ENCODE measurements at regions not wholly inside any gene's neighbourhood (a gene's known extent, or its start where the extent isn't known, plus 50 kb on each side); places are given as distances from the start of the nearest gene placed in this dataset.

DNA sequence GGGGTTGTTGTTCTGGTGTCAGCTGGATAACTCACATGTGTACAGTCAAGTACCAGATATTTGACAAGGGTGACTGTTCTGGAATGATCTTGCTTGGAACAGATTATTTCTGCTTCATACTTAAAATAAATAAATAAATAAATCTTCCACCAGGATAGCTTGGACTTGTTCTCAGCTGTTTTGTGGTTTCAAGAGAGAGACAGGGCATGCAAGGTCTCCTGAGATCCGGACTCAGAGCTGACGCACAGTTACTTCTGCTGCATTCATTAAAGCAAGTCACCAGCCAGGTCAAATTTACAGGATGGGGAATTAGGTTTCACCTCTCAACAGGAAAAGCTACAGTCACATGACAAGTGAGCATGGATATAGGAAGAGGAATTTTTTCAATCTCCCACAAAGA is 285.0 kb upstream of the SPTLC3 start:
- TF ChIP-seq, protein P1, sequence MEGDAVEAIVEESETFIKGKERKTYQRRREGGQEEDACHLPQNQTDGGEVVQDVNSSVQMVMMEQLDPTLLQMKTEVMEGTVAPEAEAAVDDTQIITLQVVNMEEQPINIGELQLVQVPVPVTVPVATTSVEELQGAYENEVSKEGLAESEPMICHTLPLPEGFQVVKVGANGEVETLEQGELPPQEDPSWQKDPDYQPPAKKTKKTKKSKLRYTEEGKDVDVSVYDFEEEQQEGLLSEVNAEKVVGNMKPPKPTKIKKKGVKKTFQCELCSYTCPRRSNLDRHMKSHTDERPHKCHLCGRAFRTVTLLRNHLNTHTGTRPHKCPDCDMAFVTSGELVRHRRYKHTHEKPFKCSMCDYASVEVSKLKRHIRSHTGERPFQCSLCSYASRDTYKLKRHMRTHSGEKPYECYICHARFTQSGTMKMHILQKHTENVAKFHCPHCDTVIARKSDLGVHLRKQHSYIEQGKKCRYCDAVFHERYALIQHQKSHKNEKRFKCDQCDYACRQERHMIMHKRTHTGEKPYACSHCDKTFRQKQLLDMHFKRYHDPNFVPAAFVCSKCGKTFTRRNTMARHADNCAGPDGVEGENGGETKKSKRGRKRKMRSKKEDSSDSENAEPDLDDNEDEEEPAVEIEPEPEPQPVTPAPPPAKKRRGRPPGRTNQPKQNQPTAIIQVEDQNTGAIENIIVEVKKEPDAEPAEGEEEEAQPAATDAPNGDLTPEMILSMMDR (IDR thresholded peaks at IDR 0.05 in 4 of 5, conservative IDR thresholded peaks at IDR 0.05 in 1 of 5) = no peak
- no peak for TF ChIP-seq POLR2A (IDR thresholded peaks at IDR 0.05)
- peak in 1 of 2 donors; percentile 42 for ATAC-seq

DNA sequence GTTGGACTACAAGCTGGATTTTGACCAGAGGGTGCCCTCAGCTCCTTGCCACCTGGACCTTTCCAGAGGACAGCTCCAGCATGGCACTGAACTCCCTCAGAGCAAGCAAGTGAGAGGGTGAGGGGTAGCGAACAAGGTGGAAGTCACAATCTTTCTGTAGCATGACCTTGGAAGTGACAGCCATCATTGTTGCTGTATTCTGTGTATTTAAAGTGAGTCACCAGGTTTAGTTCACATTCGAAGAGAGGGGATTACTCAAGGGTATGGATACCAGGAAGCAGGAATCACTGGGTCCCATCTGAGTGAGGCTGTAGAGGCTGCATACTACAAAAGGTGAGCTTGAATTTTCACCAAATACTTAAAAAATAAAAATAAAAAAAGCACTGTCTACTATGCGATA is 280.0 kb upstream of the SPTLC3 start:
- H3K27me3 ChIP-seq = no peaks in the 10 kb centered on the region
- no peak for ATAC-seq

More for the DNA sequence above, 285.0 kb upstream of the SPTLC3 start:
- Histone ChIP-seq H3K27me3 (no peaks in the 10 kb centered on the region), H3K36me3 (no peaks in the 10 kb centered on the region), H3K4me3 (no peak overlapping the region), H3K9me3 (no peaks in the 10 kb centered on the region), H3K27ac (no peak overlapping the region), H3K4me1 (no peaks in the 10 kb centered on the region)
- no peak for DNase-seq
- in situ Hi-C loops (cut with MboI; ENCODE audit: low sequenced_read_pairs in 4 of 4) = no loop called here
- intact Hi-C loops (cut with DNase I; ENCODE audit: low total_unique reads) = no loop called here

DNA sequence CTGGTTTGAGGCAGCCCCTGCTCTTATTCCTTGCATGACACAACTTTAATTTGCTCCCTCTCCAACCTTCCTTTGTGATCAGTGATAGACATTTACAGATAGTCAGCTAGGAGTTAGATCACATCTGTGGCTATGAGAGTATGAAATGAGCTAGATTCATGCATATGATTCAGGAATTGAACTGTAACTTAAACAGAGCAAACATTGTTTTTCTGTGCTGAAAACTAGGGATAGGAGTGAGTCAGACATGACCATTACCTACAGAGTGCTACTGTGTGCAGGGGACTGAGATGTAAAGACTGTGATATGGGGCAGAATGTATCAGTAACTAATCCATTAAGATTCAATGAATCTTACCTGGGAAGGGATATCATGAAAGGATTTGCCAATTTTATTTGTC is 279.4 kb upstream of the SPTLC3 start:
- H3K4me1 ChIP-seq = no peaks in the 10 kb centered on the region
- H3K27ac ChIP-seq = no peak overlapping the region
- H3K27me3 ChIP-seq = no peaks in the 10 kb centered on the region
- no peaks in the 10 kb centered on the region for H3K36me3 ChIP-seq
- no peak for TF ChIP-seq POLR2A (IDR thresholded peaks at IDR 0.05)
- TF ChIP-seq, protein P1 (IDR thresholded peaks at IDR 0.05 in 4 of 5, conservative IDR thresholded peaks at IDR 0.05 in 1 of 5) = no peak
- DNase-seq (no peak), ATAC-seq (no peak)
- in situ Hi-C loops (cut with MboI; ENCODE audit: low sequenced_read_pairs in 4 of 4) = no loop called here
- intact Hi-C loops (cut with DNase I; ENCODE audit: low total_unique reads) = no loop called here
- no peak overlapping the region for H3K4me3 ChIP-seq
- no peaks in the 10 kb centered on the region for H3K9me3 ChIP-seq

More for the DNA sequence above, 280.0 kb upstream of the SPTLC3 start:
- Histone ChIP-seq H3K4me3 (no peak overlapping the region), H3K27ac (no peak overlapping the region), H3K36me3 (no peaks in the 10 kb centered on the region), H3K9me3 (no peaks in the 10 kb centered on the region), H3K4me1 (no peaks in the 10 kb centered on the region)
- TF ChIP-seq, protein P1 (IDR thresholded peaks at IDR 0.05 in 4 of 5, conservative IDR thresholded peaks at IDR 0.05 in 1 of 5) = no peak
- no peak for TF ChIP-seq POLR2A (IDR thresholded peaks at IDR 0.05)
- in situ Hi-C loops (cut with MboI; ENCODE audit: low sequenced_read_pairs in 4 of 4) = no loop called here
- intact Hi-C loops (cut with DNase I; ENCODE audit: low total_unique reads) = no loop called here
- DNase-seq = no peak

DNA sequence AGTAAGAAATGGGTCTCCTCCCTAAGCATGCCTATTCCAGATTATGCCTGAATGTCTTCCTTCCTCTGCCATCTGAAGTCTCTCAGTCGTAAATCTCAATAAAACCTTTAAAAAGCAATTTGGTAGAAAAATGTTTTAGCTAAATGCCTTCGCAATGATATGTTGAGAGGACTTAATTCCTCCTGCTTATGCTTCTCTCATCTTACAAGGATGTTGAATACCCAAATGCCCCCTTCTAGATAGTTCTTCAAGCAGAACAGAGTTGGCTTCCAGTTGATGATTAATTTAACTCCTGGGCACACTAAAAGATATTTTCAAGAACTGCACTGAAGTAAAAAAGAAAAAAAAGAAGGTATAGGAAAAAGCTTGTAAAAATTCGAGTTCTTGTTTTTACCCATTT is 275.0 kb upstream of the SPTLC3 start:
- no peak overlapping the region for H3K27ac ChIP-seq
- H3K9me3 ChIP-seq = no peaks in the 10 kb centered on the region
- no peaks in the 10 kb centered on the region for H3K27me3 ChIP-seq
- H3K36me3 ChIP-seq = no peaks in the 10 kb centered on the region
- in situ Hi-C loops (cut with MboI; ENCODE audit: low sequenced_read_pairs in 4 of 4) (no loop called here), intact Hi-C loops (cut with DNase I; ENCODE audit: low total_unique reads) (no loop called here)
- TF ChIP-seq POLR2A (IDR thresholded peaks at IDR 0.05) = no peak
- TF ChIP-seq, protein P1 (IDR thresholded peaks at IDR 0.05 in 4 of 5, conservative IDR thresholded peaks at IDR 0.05 in 1 of 5) = no peak
- no peak overlapping the region for H3K4me3 ChIP-seq
- DNase-seq (no peak), ATAC-seq (no peak)
- no peaks in the 10 kb centered on the region for H3K4me1 ChIP-seq

DNA sequence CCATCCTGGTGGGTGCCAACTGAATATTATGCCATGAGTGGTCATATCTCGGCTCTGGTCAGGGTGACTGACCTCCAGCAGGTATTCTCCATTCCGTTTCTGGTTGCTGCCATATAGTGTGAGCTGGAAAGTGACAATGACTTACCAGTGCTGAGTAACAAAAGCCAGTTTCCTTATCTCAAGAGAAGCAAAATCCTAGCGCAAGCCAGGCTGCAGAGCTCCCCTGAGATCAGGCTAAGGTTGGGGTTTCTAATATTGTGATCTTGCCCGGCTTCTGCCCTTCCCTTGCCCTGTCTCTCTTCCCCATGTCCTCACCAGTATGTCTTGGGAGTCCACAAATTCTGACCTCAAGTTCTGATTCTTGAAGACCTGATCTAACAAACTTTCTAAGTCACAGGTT is 271.3 kb upstream of the SPTLC3 start:
- H3K27me3 ChIP-seq = no peaks in the 10 kb centered on the region
- no peak for ATAC-seq
- in situ Hi-C loops (cut with MboI; ENCODE audit: low sequenced_read_pairs in 4 of 4) (no loop called here), intact Hi-C loops (cut with DNase I; ENCODE audit: low total_unique reads) (no loop called here)
- H3K9me3 ChIP-seq = no peaks in the 10 kb centered on the region
- H3K4me1 ChIP-seq = no peaks in the 10 kb centered on the region
- no peak for TF ChIP-seq POLR2A (IDR thresholded peaks at IDR 0.05)
- TF ChIP-seq, protein P1 (IDR thresholded peaks at IDR 0.05 in 4 of 5, conservative IDR thresholded peaks at IDR 0.05 in 1 of 5) = no peak
- H3K36me3 ChIP-seq = no peaks in the 10 kb centered on the region
- peak overlapping the region in 1 of 4 donors; percentile 54 for H3K27ac ChIP-seq
- no peak for DNase-seq
- no peak overlapping the region for H3K4me3 ChIP-seq
